GM12872 (cell line): ENCODE measurements at regions not wholly inside any gene's neighbourhood (a gene's known extent, or its start where the extent isn't known, plus 50 kb on each side); places are given as distances from the start of the nearest gene placed in this dataset.

Experiments
- CTCF ChIP-seq: IDR thresholded peaks from 3 replicates; pipeline ENCODE4 v1.5.1; 2011; ENCODE audit warnings: low read depth, mild to moderate bottlenecking, low read length, moderate library complexity; ENCODE audit not compliant: insufficient read depth

DNA sequence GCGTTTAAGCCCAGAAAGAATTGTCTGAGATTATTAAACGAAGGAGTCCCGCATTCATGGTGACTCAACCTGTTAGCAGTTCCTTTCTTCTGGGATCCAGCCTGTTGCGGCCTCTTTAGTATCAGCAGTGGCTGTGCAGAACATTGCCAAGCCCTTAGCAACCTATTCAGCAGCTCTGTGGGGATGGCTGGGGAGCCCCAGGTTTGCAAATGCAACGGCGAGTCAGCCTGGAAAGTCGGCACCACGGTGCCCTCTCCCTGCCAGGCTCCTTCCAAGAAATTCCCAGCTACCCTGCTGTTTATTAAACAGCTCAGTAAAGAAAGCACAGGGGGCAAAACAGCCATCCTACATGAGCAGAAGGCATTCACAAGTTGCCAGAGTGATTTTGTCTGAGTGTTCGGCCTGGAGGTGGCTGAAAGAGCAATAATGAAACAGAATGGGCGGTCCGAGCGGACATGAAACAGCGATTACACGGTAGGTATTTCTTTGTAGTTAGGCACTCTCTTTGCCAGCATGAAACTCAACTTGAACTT, 198.3 kb downstream of the BAMBI start:
- TF ChIP-seq CTCF: no peak

DNA sequence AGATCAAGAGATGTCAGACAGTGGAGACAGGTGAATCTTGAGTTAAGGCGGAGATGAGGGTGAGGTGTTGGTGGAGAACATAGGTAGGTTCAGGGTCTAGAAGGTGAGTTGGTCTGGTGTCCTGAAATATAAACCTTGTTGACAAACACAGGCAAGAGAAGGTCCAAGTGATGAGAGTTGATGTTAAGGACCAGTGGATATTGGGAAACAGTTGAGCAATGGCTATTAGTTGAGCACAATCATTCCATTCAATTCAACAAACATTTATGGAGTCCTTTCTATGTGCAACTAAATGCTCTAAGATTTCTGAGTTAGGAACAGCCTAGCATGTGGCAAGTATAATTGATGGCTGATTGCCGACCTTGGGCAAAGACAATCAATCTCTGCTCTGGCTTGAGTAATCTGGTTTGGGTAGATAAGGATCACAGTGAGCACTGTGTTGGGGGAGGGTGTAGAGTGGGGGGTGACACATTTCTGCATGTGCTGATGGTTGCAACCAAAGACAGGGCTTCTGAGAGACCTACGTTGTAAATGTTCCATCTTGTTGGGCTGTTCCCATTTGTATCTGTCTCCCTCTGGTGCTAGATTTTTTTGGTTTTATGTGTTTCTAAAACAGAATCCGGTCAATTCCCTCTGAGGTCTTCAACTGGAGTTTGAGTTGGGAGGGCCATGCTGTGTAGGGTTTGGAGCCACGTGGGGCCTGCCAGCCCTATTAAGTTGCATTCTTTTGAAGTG, 201.1 kb downstream of the BAMBI start:
- no peak for TF ChIP-seq CTCF

DNA sequence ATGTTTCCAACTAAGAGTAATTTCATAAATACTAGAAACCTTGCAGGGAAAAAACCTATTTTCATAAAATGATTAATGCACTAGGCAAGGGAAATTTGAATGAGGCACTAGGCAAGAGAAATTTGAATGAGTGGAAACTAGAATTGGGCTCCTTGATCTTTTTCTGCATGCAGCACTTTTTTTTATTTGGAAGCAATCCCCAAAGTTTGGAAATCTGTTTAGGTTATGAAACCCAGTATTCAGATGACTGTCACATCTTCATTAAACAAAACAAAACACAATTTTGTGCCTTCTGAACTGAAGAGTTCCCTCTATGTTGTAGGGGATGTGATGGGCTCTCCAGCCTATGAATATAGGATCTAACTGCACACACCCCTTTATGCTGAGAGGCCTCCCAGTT, 201.9 kb downstream of the BAMBI start:
- no peak for TF ChIP-seq CTCF

DNA sequence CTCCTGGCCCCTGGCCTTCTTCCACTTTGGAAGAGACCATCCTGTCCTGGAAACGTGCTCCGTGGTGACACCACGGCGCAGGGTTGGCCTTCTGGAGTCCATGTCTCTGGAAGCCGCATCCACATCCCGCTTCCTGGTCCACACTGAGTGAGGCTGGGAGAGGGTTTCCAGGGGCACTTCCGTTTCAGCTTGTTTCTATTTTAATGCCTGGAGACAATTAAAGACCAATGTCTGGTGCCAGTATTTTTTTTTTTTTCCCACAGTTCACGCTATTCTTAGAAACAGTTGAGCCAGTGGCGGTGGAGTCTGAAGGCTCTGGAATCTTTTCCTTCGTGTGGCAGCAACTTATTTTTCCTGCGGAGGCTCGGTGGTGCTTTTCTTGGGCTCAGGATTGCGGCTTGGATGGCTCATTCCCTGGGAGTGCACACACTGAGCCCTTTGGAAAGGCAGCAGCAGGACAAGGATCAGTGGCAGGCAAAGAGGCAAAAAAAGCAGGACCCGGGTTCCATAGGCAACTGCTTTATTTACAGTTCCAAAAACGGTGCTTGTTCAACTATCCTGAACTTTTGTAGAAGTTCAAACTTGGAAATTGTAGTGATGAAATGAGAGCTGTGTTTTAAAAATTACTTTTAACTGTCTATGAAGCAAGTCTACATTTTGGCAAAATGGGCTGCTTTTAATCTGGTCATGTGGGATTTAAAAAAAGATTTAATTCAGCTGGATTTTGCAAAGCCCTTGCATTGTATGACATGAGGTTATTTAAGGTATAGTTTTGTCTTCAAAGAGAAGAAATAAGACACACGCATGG, 202.8 kb downstream of the BAMBI start:
- no peak for TF ChIP-seq CTCF

DNA sequence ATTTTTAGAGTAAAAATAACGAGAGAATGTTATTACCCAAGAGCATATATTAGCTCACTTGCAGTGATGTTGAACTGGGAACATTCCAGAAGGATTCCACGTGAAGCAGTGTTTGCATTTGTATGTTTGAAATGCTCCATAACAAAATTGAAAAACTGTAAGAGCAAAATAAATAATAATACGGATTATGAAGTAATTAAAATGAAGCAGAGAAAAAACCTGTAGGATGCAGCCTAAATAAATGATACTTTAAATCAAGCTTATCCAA, 203.3 kb downstream of the BAMBI start:
- TF ChIP-seq CTCF: no peak

- no peak for TF ChIP-seq CTCF
Measured at GRCh38 chr10:28881171-28881882, 204.0 kb downstream of the BAMBI start.

DNA sequence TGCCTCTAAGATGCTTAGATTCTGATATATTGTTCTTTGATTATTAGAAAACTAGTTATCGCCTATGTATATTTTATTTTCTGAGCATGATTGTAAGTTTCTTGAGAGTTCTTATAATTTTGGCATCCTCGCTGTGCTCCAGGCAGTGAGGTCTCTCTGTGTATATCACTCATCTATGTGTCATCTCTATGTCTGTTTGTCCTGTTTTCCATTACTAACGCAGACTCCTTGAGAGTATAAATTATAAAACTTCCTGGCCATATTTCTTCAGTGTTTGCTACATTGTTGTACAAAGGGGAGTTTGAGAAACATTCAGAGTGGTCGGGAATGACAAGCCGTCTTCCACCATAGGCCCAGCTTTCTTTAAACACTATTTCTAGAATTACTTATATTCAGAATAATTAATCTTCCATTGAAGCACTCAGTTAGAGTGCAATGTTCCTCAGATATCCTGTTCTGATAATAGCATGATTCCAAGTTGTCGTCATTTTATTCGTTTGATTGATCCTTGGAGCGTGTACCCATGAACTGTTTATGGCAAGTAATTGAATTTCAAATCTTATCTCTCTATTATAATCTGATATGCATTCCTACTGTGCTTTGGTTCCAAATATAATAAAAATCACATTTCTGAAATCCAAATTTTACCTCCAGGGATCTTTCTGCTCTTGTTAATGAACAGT, 206.6 kb downstream of the BAMBI start:
- TF ChIP-seq CTCF: no peak
